NCI-H2029 (cell line): ENCODE measurements at regions not wholly inside any gene's neighbourhood (a gene's known extent, or its start where the extent isn't known, plus 50 kb on each side); places are given as distances from the start of the nearest gene placed in this dataset.
"Not testable (repeated sequence)": the region's sequence is repeated elsewhere in the genome, so short reads cannot be mapped to it uniquely, and the experiment has no call there.

Experiments used
- DNase-seq: peaks from one replicate; lab custom pipeline; 2025; lab: John Stamatoyannopoulos, UW

GRCh38 chr11:134591338-134591737 is 179.3 kb upstream of the B3GAT1 start:
- no peak for DNase-seq

- DNase-seq = no peak
Observed at GRCh38 chr11:134589129-134589528, 177.1 kb upstream of the B3GAT1 start.

- DNase-seq = not testable (repeated sequence)
Observed at GRCh38 chr11:134588460-134589110, 176.5 kb upstream of the B3GAT1 start.

- no peak for DNase-seq
Observed at GRCh38 chr11:134587345-134587744, 175.3 kb upstream of the B3GAT1 start.

GRCh38 chr11:134586726-134587125 is 174.7 kb upstream of the B3GAT1 start:
- no peak for DNase-seq

GRCh38 chr11:134585666-134586610 is 173.9 kb upstream of the B3GAT1 start:
- no peak for DNase-seq

GRCh38 chr11:134584706-134585445 is 172.8 kb upstream of the B3GAT1 start:
- no peak for DNase-seq

GRCh38 chr11:134584001-134584561 is 172.0 kb upstream of the B3GAT1 start:
- no peak for DNase-seq

GRCh38 chr11:134583397-134583990 is 171.5 kb upstream of the B3GAT1 start:
- DNase-seq = no peak

GRCh38 chr11:134582770-134583095 is 170.7 kb upstream of the B3GAT1 start:
- DNase-seq = no peak

- DNase-seq = no peak
Observed at GRCh38 chr11:134581966-134582769, 170.1 kb upstream of the B3GAT1 start.

- no peak for DNase-seq
Observed at GRCh38 chr11:134581121-134581626, 169.1 kb upstream of the B3GAT1 start.

- DNase-seq = no peak
Observed at GRCh38 chr11:134580610-134580975, 168.6 kb upstream of the B3GAT1 start.

GRCh38 chr11:134579724-134580609 is 167.9 kb upstream of the B3GAT1 start:
- peak; percentile 31 for DNase-seq

GRCh38 chr11:134578807-134579723 is 167.0 kb upstream of the B3GAT1 start:
- no peak for DNase-seq

GRCh38 chr11:134577751-134578395 is 165.8 kb upstream of the B3GAT1 start:
- DNase-seq = no peak

- DNase-seq = no peak
Observed at GRCh38 chr11:134576721-134577171, 164.7 kb upstream of the B3GAT1 start.

- DNase-seq = no peak
Observed at GRCh38 chr11:134576286-134576685, 164.2 kb upstream of the B3GAT1 start.
